Ascending aorta (tissue), 2 donors: ENCODE measurements at regions not wholly inside any gene's neighbourhood (a gene's known extent, or its start where the extent isn't known, plus 50 kb on each side); places are given as distances from the start of the nearest gene placed in this dataset.

Experiments
- DNase-seq, 2 donors: peaks; one replicate each; pipeline ENCODE4 v3.0.0-alpha.2; 2019; ENCODE audit warnings: low spot score in 2 of 2
- H3K27ac ChIP-seq, 2 donors: fragments of 200-600 bp; sonication (generic); one replicate each; pipeline ENCODE4 v1.5.1; 2016 to 2017; ENCODE audit warnings: mild to moderate bottlenecking in 1 of 2
- H3K27me3 ChIP-seq: fragments of 200-600 bp; sonication (generic); one replicate; pipeline ENCODE4 v1.5.1; 2017
- H3K36me3 ChIP-seq, 2 donors: fragments of 200-600 bp; sonication (generic); one replicate each; pipeline ENCODE4 v1.5.1; 2016
- H3K4me1 ChIP-seq, 2 donors: fragments of 200-600 bp; sonication (generic); one replicate each; pipeline ENCODE4 v1.5.1; 2016 to 2017; ENCODE audit warnings: mild to moderate bottlenecking in 1 of 2
- H3K4me3 ChIP-seq, 2 donors: fragments of 200-600 bp; sonication (generic); one replicate each; pipeline ENCODE4 v1.5.1; 2016 to 2017; ENCODE audit warnings: mild to moderate bottlenecking in 1 of 2
- H3K9me3 ChIP-seq, 2 donors: fragments of 200-600 bp; sonication (generic); one replicate each; pipeline ENCODE4 v1.5.1; 2016
- CTCF ChIP-seq, 3 experiments: fragments of 200-600 bp in 2 of 3; fragments of 450-650 bp in 1 of 3; sonication (generic) in 2 of 3; IDR thresholded peaks; one replicate each; pipeline ENCODE4 v1.5.1; 2016 to 2019; ENCODE audit warnings: antibody characterized with exemption in 3 of 3, mild to moderate bottlenecking in 1 of 3, moderate library complexity in 1 of 3
- intact Hi-C: fragments of 100-400 bp; cut with DNase I; formaldehyde crosslinking; loops from one replicate; pipeline ENCODE4 v1.15.1; 2023

GRCh38 chr5:174925586-174925985 is 201.2 kb downstream of the MSX2 start:
- TF ChIP-seq CTCF (IDR thresholded peaks at IDR 0.05): no peak
- intact Hi-C loops: no loop called here
- H3K9me3 ChIP-seq: no peaks in the 10 kb centered on the region
- H3K4me3 ChIP-seq: no peak overlapping the region
- H3K4me1 ChIP-seq: no peaks in the 10 kb centered on the region
- no peaks in the 10 kb centered on the region for H3K27me3 ChIP-seq
- DNase-seq: no peak
- no peaks in the 10 kb centered on the region for H3K36me3 ChIP-seq
- H3K27ac ChIP-seq: no peak overlapping the region

GRCh38 chr5:174922955-174923354 is 198.6 kb downstream of the MSX2 start:
- Histone ChIP-seq H3K27ac (no peak overlapping the region), H3K4me3 (no peak overlapping the region), H3K27me3 (no peaks in the 10 kb centered on the region), H3K36me3 (no peaks in the 10 kb centered on the region), H3K9me3 (no peaks in the 10 kb centered on the region), H3K4me1 (no peaks in the 10 kb centered on the region)
- intact Hi-C loops: no loop called here
- no peak for DNase-seq
- no peak for TF ChIP-seq CTCF (IDR thresholded peaks at IDR 0.05)

GRCh38 chr5:174920906-174921550 is 196.6 kb downstream of the MSX2 start:
- no peak for TF ChIP-seq CTCF (IDR thresholded peaks at IDR 0.05)
- H3K4me1 ChIP-seq: no peaks in the 10 kb centered on the region
- no peak overlapping the region for H3K27ac ChIP-seq
- no peaks in the 10 kb centered on the region for H3K9me3 ChIP-seq
- intact Hi-C loops: no loop called here
- H3K27me3 ChIP-seq: no peaks in the 10 kb centered on the region
- no peak for DNase-seq
- H3K36me3 ChIP-seq: no peaks in the 10 kb centered on the region
- no peak overlapping the region for H3K4me3 ChIP-seq

GRCh38 chr5:174919351-174919750 is 195.0 kb downstream of the MSX2 start:
- TF ChIP-seq CTCF (IDR thresholded peaks at IDR 0.05): no peak
- Histone ChIP-seq H3K27me3 (no peaks in the 10 kb centered on the region), H3K9me3 (no peaks in the 10 kb centered on the region), H3K36me3 (no peaks in the 10 kb centered on the region), H3K27ac (no peak overlapping the region), H3K4me3 (no peak overlapping the region), H3K4me1 (no peaks in the 10 kb centered on the region)
- intact Hi-C loops: no loop called here
- no peak for DNase-seq

- H3K4me1 ChIP-seq: no peaks in the 10 kb centered on the region
- no peaks in the 10 kb centered on the region for H3K9me3 ChIP-seq
- H3K36me3 ChIP-seq: no peaks in the 10 kb centered on the region
- TF ChIP-seq CTCF (IDR thresholded peaks at IDR 0.05): no peak
- H3K27me3 ChIP-seq: no peaks in the 10 kb centered on the region
- no peak overlapping the region for H3K27ac ChIP-seq
- H3K4me3 ChIP-seq: no peak overlapping the region
- intact Hi-C loops: no loop called here
- DNase-seq: no peak
Observed at GRCh38 chr5:174918655-174919054, 194.3 kb downstream of the MSX2 start.
